Lower leg skin (tissue), 4 donors: ENCODE measurements at regions not wholly inside any gene's neighbourhood (a gene's known extent, or its start where the extent isn't known, plus 50 kb on each side); places are given as distances from the start of the nearest gene placed in this dataset.

Experiments used
- DNase-seq, 2 donors: peaks; one replicate each; pipeline ENCODE4 v3.0.0-alpha.2; 2019; ENCODE audit warnings: low spot score in 2 of 2
- H3K4me3 ChIP-seq: fragments of 200-600 bp; sonication (generic); 2 replicates; pipeline ENCODE4 v1.5.1; 2017; ENCODE audit warnings: mild to moderate bottlenecking, low read depth; ENCODE audit not compliant: poor library complexity, severe bottlenecking
- POLR2A ChIP-seq, 2 donors: fragments of 450-650 bp; IDR thresholded peaks; one replicate each; pipeline ENCODE4 v1.6.1; 2016 to 2017; ENCODE audit warnings: antibody characterized with exemption in 2 of 2, mild to moderate bottlenecking in 1 of 2, moderate library complexity in 1 of 2
- WGBS, 2 donors: methylation state at CpG; one replicate each; pipeline ENCODE4 v1.1.5; 2018; 5-methylcytosine and 5-hydroxymethylcytosine counted together
- intact Hi-C: fragments of 100-400 bp; cut with DNase I; formaldehyde crosslinking; loops from one replicate; pipeline ENCODE4 v1.15.0; 2023; ENCODE audit warnings: low total_unique reads
- TF ChIP-seq, protein P1 (sequence below), 3 donors: fragments of 450-650 bp; IDR thresholded peaks; one replicate each; pipeline ENCODE4 v1.5.1; 2016; ENCODE audit warnings: antibody characterized with exemption in 3 of 3, mild to moderate bottlenecking in 3 of 3, moderate library complexity in 2 of 3

DNA sequence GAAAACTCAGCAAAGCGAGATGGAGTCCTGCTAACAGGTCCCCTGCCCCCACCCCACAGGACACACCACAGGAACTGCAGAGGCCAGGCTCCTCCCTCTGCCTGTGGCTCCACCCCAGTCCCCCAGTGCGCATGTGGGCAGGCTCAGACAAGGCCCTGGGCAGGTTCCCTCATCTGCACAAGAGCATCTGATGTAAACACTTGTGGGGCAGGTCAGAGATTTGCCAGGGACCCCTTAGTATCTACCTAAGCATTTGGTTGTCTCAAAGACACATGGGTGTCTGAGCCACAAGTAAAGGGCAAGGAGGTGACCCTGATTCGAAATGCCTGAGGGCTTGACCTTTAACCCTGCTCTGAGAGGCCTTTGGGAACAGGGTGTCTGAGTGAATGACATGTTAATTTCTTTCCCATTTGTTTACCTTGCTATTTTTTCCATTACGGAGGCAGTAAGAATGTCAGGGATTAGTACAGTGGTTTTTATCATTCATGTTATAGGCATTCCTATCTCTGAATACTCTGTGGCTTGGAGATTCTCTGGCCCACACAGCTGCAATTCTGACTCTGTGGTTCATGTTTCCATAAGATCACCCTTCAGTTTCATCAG is 85.3 kb downstream of the ZNF518B start:
- no peak for TF ChIP-seq POLR2A (IDR thresholded peaks at IDR 0.05)
- intact Hi-C loops, result no loop called here
- no peak overlapping the region for H3K4me3 ChIP-seq
- WGBS, 2 donors, result 72 to 74% methylated on average over 4 of the region's 4 CpGs
- no peak for DNase-seq

DNA sequence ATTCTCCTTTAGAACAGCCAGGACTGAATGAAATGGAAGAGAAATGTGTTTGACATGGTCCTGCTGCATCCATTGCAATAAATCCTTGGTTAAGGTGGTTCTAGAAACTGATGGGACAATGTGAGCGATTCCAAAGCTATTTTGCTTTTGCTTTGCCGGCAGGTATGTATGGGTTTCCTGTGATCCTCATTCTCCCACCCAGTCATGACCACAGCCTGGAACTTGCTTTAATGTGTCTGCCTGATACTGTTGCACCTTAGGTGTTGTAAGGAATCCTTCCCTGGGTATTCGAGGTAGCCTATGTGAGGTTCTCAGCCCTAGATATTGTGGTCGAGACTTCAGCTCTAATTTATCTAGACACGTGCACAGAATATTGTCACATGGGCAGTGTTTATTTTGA is 86.1 kb downstream of the ZNF518B start:
- no peak for DNase-seq
- intact Hi-C loops, result no loop called here
- 82 to 85% methylated on average over 5 of the region's 5 CpGs for whole genome bisulfite sequencing, 2 donors
- TF ChIP-seq, protein P1, sequence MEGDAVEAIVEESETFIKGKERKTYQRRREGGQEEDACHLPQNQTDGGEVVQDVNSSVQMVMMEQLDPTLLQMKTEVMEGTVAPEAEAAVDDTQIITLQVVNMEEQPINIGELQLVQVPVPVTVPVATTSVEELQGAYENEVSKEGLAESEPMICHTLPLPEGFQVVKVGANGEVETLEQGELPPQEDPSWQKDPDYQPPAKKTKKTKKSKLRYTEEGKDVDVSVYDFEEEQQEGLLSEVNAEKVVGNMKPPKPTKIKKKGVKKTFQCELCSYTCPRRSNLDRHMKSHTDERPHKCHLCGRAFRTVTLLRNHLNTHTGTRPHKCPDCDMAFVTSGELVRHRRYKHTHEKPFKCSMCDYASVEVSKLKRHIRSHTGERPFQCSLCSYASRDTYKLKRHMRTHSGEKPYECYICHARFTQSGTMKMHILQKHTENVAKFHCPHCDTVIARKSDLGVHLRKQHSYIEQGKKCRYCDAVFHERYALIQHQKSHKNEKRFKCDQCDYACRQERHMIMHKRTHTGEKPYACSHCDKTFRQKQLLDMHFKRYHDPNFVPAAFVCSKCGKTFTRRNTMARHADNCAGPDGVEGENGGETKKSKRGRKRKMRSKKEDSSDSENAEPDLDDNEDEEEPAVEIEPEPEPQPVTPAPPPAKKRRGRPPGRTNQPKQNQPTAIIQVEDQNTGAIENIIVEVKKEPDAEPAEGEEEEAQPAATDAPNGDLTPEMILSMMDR (IDR thresholded peaks at IDR 0.05), result no peak
- TF ChIP-seq POLR2A (IDR thresholded peaks at IDR 0.05), result no peak
- no peak overlapping the region for H3K4me3 ChIP-seq

DNA sequence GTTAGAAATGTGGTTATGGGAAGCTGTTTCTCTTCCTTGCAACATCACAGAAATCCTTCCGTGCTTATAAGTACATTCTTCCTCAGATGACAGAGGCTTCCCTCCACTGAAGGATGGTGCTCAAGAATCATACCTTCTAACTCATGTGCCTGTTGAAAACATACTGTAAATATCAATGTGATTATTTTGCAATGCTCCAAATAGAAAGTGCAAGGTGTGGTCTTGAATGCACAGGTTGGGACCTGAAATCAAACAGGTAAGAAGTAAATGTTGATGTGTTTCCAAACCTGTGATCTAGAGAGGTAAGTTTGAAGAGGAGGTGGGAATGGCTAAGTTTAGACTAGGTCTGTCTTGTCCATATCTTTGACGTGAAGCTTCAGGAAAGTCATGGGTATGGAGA is 87.7 kb downstream of the ZNF518B start:
- no peak for DNase-seq
- TF ChIP-seq, protein P1 (IDR thresholded peaks at IDR 0.05), result no peak
- intact Hi-C loops, result no loop called here
- WGBS, 2 donors, result 42 to 52% methylated on average over 2 of the region's 2 CpGs
- H3K4me3 ChIP-seq, result no peak overlapping the region

GRCh38 chr4:10366628-10367027 is 90.6 kb downstream of the ZNF518B start:
- intact Hi-C loops, result no loop called here
- no peak for TF ChIP-seq POLR2A (IDR thresholded peaks at IDR 0.05)
- TF ChIP-seq, protein P1 (IDR thresholded peaks at IDR 0.05), result no peak
- no peak overlapping the region for H3K4me3 ChIP-seq
- DNase-seq, result no peak

GRCh38 chr4:10364194-10364593 is 93.0 kb downstream of the ZNF518B start:
- no peak for DNase-seq
- no peak overlapping the region for H3K4me3 ChIP-seq
- TF ChIP-seq, protein P1 (IDR thresholded peaks at IDR 0.05), result no peak
- TF ChIP-seq POLR2A (IDR thresholded peaks at IDR 0.05), result no peak
- 84 to 91% methylated on average over 2 of the region's 2 CpGs for WGBS, 2 donors
- intact Hi-C loops, result no loop called here

DNA sequence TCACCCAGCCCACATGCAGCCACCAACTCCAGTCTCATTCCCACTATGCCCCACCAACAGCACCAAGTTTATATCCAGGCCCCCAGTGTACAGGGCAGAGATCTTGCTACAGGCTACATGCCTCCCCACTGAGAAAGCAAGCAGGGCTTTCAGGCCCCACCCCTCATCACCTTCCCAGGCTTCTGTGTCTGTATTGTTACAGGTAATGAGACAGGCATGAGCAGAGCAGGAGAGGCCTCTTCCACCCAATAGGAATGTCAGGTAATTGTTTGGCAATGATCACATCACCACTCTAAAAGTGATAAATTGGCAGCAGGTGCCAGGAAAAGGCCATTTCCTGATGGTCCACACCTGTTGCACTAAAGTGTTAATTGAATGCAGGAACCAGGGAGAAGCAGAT is 102.5 kb downstream of the ZNF518B start:
- intact Hi-C loops, result no loop called here
- TF ChIP-seq POLR2A (IDR thresholded peaks at IDR 0.05), result no peak
- TF ChIP-seq, protein P1 (IDR thresholded peaks at IDR 0.05), result no peak
- DNase-seq, result no peak
- H3K4me3 ChIP-seq, result no peak overlapping the region
